IPS DF 4.7 (cell line): ENCODE measurements at regions not wholly inside any gene's neighbourhood (a gene's known extent, or its start where the extent isn't known, plus 50 kb on each side); places are given as distances from the start of the nearest gene placed in this dataset.
"Not testable (repeated sequence)": the region's sequence is repeated elsewhere in the genome, so short reads cannot be mapped to it uniquely, and the experiment has no call there.

Source experiments
- DNase-seq: peaks from one replicate; pipeline ENCODE4 v3.0.0-alpha.2; 2013; ENCODE audit warnings: low spot score; ENCODE audit errors: extremely low read depth

DNA sequence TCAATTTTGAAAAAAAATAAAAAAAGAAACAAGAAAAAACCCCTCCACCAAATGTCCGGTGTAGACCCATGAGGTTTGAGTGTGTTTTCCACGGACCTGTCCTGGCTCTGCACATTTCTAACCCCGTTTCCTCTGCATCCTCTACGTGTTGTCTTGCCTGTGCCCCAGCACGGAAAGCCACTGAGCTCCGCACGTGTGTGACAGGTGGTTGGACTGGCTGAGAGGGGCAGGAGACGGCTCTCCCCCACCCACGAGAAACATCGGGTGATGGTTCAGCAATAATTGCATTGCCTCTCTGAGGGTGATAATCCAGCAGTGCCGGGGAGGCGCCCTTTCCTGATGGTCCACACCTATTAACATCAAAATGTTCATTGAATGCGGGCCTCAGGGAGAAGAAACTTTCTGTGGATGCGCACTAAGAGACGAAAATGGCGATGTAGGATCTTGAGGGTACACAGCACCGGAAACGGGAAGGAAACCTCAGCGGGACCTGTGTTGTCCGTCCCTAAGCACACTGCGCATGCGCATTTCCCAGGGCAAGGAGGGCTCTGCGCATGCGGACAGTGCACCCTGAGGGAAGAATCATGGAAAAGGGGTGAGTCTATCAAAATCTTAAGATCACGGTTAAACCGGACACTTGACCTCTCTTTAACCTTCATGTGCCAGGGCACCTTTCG is 470.1 kb upstream of the ADARB2 start:
- no peak for DNase-seq

DNA sequence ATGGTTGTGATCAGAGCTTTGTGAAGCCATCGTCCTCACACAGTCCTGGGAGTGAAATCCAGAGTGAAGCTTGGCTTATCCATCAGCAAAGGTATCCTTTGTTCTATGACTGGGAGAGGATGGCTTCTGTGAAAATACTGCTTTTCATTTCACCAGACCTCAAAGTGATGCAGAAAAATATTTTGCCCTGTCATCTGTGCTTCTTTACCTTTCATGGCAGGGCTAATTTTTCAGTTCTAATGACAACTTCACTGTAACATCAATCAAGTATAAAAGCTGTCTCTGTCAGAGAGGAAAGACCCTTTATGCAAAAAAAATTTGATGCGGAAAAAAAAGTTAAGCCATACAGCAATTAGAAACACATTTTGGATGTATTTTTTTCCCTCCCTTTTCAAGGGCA is 468.1 kb upstream of the ADARB2 start:
- DNase-seq, result no peak

DNA sequence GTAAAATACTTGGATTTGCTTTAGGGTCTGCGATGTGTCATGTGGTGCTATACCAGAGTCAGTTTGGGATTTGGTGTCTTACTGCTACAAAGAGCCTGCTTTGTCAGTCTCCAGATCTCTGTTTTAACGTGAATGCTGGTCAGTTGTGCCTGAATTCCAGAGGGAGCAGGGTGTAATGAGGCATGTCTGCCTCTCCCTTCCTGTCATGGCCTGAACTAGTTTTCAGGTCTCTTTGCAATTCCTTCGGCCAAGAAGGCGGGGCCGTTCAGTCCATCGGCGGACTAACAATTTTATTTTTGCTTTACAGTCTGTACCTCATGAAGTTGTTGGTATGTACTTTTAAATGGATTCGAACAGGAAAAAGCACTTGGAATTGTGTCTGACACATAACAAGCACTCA is 465.1 kb upstream of the ADARB2 start:
- DNase-seq, result peak; percentile 22

DNA sequence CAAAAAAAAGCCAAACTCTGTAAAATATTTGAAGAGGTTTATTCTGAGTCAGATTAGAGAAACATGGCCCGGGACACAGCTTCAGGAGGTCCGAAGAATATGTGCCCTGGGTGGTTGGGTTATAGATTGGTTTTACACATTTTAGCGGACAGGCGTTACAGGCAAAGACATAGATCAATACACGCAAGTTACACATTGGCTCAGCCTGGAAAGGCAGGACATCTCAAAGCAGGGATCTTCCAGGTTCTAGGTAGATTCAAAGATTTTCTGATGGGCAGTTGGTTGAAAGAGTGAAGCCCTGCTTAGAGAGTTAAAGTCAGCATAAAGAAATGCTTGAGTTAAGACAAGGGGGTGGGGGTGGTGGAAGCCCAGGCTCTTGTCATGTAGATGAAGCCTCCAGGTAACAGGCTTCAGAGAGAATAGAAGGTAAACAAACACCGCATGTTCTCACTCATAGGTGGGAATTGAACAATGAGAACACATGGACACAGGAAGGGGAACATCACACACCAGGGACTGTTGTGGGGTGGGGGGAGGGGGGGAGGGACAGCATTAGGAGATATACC is 464.3 kb upstream of the ADARB2 start:
- DNase-seq, result peak; percentile 80

DNA sequence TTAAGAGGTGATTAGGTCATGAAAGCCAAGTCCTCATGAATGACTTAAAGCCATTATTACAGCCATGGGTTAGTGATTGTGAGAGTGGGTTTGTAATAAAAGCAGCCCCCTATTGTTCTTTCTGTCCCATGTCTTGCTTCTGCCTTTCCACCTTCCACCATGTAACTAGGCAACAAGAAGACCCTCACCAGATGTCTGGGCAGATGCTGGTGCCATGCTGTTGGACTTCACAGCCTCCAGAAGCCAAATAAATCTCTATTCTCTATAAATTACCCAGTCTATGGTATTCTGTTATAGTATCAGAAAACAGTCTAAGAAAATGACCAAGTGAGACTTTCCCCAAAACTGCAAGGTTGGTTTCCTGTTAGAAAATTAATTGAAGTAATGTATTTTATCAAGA is 460.3 kb upstream of the ADARB2 start:
- no peak for DNase-seq

DNA sequence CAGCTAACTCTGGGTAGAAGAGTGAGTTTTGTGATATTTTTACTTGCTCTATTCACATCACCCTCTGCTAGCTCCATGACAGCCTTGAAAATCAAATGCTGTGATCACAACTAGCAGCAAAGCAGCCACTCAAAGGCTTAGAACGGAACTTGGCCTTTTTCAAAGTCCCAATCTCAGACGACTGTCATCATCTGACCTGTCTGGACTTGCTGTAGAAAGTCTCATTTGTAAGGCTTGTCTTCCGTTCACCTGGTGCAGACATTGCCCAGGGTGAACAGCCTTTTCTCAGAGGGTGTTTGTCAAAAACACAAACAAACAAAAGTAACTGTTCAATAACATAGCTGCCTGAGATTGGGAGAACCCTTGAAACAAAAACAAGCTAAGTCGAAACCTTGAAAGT is 458.9 kb upstream of the ADARB2 start:
- no peak for DNase-seq

DNA sequence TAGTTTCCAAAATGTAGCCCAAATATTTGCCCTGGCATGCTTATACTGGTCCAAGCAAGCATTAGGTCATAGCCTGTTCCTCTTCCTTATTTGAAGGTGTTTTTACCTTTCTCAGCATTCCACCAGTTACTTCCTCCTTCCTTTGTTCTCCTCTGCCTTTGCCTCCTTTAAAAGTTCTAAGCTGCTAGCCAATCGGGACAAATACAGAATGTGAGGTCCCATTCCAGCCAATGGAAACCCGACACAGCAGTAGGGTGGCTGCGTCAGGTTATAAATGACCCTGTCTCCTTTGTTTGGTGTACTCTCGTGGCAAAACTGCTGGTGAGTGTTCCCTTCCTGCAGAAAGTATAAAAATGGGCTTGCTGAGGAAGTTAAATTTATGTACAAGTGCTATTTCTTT is 452.0 kb upstream of the ADARB2 start:
- DNase-seq, result not testable (repeated sequence)

DNA sequence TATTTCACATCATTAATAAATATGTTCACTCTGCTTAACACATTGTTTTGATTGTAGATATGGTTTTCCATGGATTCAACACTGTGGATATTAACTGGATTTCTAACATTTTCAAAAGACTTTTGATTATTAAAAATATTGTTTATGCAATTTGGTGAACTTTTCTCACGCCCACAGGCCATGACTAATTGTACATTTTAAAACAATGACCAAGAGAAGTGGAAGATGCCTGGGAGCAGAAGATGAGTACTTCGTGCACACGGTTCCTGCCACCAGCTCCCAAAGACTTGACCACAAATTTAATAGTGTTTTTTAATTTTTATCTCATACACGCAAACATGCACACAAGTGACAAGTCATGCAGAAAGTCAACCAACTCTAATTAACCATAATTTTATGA is 451.0 kb upstream of the ADARB2 start:
- no peak for DNase-seq

DNA sequence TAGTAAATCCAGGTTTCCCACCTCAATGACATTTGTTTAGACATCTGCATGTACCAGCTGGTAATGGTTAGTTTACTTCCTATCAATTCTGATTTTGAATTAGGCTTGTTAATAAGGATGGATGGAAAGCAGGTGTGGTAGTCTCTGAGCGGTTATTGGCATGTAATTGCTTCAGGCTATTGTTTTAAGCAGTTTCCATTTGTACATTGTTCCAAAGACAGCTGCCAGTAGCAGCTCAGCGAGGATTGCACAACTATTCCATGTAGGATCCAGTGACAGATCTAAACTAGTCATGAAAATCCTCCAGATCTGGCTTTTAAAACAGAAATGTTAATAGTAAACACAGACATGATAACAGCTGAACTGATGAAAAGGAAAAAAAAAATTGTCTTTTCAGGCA is 436.0 kb upstream of the ADARB2 start:
- no peak for DNase-seq

DNA sequence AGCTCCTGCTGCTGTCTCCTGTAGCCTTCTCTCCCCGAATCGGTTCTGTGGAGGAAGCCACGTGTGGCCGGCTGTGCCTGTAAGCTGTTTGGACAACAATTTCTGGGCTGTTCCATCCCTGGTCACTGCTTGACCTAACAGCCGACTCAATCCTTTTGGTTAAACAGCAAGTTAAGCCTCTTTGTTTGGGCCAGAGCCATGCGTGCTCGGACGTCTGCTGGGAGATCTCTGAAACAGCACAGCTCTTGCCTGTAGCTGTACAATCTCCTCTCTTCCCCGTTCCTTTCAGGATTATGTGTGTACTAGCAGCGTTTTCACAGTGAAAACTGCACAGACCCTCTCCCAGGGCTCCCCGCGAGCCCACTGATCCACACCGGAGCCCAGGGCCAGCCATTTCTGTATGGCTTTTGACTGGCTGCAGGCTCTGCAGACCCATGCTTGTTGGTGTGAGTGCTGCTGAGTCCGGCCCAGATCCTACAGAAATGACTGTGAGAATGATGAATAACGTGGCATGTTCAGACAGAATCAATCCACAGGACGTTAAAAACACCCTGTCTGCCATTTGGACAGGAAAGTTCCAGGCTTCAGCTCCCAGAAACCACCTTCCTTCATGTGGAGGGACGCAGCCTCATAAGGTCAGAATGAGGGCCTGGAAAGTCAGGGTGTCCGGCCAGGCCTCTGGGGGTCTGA is 428.6 kb upstream of the ADARB2 start:
- no peak for DNase-seq

DNA sequence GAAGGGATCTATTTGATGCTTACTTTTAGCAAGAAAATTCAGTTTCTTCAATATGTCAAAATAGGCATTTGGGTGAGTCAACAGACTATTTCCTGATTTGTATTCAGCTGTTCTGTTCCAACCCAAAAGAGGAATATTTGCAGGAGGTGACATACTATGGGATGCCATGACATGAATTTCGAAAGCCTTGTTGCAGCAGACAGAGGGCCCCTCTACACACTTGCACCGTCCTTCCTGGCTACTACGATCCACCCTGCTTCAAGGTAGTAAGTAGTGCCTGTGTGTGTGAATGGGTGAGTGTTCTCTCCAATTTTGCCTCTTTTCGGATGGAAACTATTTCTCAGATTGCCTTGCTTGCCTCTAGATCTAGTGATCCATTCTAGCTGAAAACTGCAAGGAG is 413.0 kb upstream of the ADARB2 start:
- DNase-seq, result no peak

DNA sequence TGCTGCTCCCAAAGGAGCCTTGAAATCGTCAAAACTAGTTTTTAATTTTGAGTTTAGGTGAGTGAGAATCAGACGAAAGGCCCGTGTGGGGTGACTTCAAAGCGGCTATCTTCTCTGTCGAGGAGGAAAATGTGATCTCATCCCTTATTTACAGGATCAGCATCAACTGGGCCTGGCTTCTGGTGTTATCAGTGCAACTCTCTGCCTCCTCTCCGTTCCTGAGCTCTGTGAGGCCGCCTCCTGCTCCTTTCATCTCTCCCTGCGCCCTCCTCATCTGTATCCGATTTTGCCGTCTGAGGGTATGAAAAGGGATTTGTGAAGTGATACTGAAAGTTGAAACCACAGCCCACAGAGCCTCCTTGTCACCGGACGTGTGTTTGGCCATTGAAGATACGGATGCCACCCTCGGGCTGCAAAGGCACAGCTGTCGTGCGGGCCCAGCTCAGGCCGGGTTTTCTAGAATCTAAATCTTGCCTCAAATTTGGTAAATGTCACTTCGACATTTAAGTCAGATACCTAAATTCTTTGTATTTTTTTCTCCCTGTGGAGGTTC is 408.7 kb upstream of the ADARB2 start:
- no peak for DNase-seq

DNA sequence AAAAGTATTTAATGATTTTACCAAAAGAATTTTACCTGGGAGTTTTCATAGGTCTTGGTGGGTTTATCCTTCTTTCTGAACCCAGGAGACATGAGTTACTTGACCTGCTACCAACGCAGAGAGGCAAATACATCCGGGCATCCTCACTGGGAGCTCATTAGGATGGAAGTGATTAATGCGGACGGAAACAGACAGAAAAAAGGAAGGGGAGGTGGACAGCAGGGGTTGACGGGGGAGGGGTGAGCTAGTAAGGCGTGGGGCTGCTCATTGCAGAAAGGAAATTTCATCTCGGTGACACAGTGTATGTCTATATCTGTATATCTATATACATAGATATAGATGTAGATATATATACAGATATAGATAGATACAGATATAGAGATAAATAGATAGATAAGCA is 408.2 kb upstream of the ADARB2 start:
- DNase-seq, result no peak

DNA sequence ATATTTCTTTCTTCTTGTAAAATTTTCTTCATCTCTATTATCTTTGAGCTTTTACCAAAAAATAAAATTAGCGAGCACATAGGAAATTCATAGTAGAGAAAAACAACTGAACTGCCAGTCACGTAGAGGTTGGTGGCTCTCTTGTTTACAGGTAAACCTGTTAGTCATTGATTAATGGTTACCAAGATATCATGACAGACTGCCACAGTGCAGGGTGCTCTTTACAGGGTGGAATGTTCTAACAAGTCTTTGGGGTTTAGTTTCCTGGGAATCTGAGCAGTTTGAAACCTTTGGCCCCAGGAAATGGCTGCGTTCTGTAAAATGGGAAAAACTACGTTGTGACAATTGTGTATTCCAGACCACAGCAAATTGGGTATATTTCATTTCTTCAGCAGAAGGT is 407.3 kb upstream of the ADARB2 start:
- no peak for DNase-seq

DNA sequence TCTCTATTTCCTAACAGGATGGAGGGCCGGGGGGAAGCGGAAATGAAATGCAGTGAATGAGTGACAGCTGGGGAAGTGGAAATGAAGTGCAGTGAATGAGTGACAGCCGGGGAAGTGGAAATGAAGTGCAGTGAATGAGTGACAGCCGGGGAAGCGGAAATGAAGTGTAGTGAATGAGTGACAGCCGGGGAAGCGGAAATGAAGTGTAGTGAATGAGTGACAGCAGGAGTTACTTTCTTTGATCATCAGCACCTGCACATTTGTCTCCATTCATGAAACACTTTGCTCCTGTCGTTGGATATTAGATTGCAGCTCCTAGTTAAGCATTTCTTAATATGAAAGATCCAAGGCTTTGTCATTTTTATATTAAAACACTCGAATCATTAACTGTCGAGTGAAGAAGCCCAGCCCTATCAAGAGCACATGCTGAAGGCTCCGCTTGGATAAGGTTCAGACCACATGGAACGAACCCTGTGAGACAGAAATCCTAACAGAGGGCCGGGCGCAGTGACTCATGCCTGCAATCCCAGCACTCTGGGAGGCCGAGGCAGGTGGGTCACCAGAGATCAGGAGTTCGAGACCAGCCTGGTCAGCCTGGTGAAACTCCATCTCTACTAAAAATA is 406.0 kb upstream of the ADARB2 start:
- DNase-seq, result no peak

DNA sequence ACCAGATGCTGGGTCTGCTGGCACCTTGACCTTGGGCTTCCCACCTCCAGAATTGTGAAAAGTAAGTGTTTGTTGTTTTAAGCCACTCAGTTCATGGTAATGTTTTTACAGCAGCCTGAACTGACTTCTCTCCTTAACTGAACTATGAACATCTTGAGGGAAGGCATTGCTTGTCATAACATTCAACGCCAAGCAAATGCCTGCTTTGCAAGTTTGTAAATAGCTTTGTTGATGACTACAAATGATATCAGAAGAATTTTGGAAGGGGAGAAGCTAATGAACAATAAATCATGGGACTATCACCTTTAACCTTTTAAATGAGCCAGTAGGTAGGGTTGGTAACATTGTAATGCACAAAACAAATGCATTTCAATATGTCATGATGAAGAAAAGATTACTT is 402.4 kb upstream of the ADARB2 start:
- DNase-seq, result no peak

DNA sequence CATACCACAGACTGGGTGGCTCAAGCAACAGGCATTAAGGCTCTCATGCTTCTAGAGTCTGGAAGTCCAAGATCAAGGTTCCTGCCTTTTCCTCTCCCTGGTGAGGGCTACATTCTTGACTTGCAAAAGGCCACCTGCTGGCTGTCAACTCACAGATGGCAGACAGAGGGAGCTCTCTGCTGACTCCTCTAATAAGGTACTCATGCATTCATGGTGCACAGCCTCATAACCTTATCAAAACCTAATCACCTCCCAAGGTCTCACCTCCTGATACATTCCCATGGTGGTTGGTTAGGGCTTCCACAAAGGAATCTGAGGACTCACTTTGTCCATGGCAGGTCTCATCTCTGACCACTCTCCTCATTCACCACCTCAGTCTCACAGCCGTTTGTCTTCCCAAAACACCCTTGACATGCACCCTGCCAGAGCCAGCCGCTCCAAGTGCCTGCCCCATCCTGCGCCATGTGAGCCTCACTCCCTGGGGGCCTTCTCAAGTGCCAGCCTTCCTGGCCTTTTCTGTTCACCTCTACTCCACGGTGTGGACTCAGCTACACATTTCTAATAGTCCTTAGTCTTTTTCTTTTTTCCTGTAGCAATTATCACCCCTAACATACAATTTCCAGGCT is 400.3 kb upstream of the ADARB2 start:
- peak; percentile 11 for DNase-seq

DNA sequence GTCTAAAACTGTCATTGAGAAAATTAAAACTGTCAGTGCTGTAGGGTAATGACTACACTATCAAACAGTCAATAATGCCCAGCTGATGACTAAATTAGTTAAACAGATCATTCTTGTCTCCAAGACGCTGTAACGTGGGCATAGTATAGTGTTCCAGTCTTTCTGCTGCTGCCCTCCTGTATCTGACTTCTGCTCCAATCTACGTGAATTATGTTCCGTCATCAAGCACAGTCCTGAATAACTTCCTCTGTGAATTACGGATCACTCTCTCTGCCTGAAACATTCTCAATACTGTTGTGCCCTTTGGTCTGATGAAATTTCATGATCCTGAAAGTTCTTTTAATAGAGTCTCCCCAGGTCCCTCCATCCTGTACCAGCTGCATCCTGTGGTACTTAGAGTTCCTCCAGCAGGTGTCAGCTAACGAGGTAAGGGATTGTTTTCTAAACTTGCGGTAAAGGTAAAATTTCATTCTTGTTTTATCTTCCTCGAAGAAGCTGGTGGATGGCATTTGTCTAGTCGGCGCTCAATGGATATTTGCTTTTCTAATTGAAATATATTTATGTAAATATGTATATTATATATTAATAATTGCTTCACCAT is 393.5 kb upstream of the ADARB2 start:
- no peak for DNase-seq

DNA sequence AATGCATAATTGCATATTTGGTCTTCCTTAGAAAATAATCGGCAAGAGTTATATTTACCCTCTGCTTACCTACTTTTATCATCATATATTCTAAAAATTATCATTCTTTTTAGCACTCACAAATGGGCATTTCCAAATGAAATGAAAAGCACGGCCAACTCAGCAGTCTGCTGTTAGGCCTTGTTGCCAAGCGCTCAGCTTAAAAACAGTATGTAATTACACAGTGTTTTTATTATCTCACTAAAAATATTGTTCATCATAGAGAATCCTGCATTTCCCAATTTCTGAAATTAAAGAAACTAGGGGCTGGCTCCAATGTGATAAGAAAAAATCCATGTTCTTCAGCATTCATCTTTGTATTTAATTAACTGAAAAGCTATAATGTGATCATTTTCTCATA is 391.7 kb upstream of the ADARB2 start:
- DNase-seq, result no peak

DNA sequence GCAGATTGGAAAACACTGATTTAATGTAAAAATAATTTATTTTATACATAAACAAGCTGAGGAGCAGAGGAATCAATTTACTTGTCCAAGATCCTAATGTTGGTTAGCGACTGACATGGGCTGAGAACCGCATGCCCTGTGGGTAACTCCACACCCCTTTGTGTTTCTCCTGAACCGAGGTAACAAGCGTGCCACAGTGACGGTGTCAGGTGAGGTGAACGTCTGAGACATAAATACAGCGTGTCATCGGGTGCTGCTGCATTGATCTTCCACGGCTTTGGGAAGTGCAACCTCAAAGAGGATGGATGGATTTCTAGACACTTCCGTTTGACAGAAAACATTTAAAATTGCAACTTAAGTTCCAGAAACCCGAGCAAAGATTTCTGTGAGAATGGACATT is 386.8 kb upstream of the ADARB2 start:
- DNase-seq, result no peak

DNA sequence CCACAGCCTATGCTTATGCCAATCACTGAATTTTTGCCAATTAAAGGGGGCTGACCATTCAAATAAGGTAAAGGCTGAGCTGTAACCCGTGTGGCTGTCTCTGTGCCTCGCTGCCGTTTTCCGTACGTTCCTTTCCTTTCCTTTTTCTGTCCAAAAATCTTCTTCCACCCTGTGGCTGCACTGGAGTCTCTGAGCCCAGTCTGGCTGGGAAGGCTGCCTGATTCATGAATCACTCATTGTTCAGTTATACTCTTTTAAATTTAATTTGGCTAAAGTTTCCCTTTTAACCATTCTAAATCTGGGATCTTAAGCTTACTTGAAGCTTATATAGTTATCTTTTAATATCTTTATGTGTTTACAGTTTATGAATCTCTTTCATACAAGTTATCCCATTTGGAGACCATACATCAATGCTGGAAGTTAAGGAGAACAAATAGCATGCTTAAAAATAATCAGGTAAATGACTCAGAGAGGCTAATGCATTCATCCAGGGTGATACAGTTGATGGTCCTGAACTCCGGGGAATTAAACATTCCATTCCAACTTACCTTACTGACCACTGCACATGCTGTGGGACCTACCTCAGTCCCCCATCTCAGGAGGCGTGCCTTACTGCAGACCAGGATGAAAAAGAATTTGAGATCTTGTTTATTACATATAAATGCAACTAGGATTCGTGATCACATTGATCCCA is 385.3 kb upstream of the ADARB2 start:
- DNase-seq, result no peak
